GM12864 (cell line): ENCODE measurements at regions not wholly inside any gene's neighbourhood (a gene's known extent, or its start where the extent isn't known, plus 50 kb on each side); places are given as distances from the start of the nearest gene placed in this dataset.
"Not testable (repeated sequence)": the region's sequence is repeated elsewhere in the genome, so short reads cannot be mapped to it uniquely, and the experiment has no call there.

Experiments used
- DNase-seq: peaks from one replicate; pipeline ENCODE4 v3.0.0-alpha.2; 2011; ENCODE audit warnings: low read depth
- H3K4me3 ChIP-seq: 2 replicates; pipeline ENCODE4 v1.5.1; 2011; ENCODE audit warnings: mild to moderate bottlenecking, low read depth, low read length, control low read depth
- TF ChIP-seq, protein P1 (sequence below): IDR thresholded peaks from 2 replicates; pipeline ENCODE4 v1.5.1; 2011; ENCODE audit warnings: low read depth, mild to moderate bottlenecking, moderate library complexity, low read length, control low read depth, inconsistent platforms; ENCODE audit errors: missing control alignments

DNA sequence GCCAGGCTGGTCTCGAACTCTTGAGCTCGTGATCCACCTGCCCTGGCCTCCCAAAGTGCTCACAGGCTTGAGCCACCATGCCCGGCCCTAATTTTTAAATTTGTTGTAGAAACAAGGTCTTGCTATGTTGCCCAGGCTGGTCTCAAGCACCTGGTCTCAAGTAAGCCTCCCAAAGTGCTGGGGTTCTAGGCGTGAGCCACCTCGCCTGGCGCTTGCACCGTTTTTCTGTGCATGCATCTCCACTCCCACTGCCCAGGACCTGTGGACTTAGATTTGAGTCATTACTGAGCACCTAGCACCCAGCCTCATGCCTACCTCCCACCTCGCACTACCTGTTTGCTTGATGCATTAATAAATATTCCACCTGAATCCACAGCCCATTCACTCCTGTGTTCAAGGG is 1359.1 kb downstream of the CDH12 start:
- DNase-seq: not testable (repeated sequence)

DNA sequence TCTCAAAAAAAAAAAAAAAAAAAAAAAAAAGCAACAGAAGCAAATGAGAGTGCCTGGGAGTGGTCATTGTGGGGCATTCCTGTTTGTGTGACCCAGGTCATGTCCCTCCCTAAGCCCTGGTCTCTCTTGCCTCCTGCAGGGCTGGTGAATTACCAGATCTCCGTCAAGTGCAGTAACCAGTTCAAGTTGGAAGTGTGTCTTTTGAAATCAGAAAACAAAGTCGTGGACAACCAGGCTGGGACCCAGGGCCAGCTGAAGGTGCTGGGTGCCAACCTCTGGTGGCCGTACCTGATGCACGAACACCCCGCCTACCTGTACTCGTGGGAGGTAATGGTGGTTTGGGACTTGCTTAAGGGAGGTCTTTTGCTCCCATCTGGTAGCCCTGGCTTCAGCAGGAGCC is 1362.0 kb downstream of the CDH12 start:
- DNase-seq, H3K4me3 ChIP-seq: not testable (repeated sequence)

More for the DNA sequence above, 1359.1 kb downstream of the CDH12 start:
- H3K4me3 ChIP-seq: not testable (repeated sequence)

DNA sequence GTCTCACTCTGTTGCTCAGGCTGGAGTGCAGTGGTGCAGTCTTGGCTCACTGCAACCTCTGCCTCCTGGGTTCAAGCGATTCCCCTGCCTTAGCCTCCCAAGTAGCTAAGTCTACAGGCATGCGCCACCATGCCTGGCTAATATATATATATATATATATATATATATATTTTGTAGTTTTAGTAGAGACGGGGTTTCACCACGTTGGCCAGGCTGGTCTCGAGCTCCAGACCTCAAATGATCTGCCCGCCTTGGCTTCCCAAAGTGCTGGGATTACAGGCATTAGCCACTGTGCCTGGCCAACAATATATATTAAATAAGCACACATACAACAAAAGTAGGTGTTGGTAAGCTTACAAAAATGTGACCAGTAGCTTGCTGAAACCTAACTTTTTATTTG is 1364.3 kb downstream of the CDH12 start:
- not testable (repeated sequence) for DNase-seq, H3K4me3 ChIP-seq

DNA sequence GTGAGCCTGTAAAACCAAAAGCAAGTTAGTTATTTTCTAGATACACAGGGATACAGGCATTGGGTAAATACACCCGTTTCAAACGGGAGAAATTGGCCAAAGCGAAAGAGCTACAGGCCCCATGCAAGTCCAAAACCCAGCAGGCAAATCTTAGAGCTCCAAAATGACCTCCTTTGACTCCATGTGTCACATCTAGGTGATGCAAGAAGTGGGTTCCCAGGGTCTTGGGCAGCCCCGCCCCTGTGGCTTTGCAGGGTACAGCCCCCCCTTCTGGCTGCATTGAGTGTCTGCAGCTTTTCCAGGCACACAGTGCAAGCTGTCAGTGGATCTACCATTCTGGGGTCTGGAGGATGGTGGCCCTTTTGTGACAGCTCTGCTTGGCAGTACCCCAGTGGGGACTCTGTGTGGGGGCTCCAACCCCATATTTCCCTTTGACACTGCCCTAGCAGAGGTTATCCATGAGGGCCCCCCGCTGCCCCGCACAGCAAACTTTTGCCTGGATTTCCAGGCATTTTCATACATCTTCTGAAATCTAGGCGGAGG is 1367.6 kb downstream of the CDH12 start:
- not testable (repeated sequence) for H3K4me3 ChIP-seq, DNase-seq
- TF ChIP-seq, protein P1, sequence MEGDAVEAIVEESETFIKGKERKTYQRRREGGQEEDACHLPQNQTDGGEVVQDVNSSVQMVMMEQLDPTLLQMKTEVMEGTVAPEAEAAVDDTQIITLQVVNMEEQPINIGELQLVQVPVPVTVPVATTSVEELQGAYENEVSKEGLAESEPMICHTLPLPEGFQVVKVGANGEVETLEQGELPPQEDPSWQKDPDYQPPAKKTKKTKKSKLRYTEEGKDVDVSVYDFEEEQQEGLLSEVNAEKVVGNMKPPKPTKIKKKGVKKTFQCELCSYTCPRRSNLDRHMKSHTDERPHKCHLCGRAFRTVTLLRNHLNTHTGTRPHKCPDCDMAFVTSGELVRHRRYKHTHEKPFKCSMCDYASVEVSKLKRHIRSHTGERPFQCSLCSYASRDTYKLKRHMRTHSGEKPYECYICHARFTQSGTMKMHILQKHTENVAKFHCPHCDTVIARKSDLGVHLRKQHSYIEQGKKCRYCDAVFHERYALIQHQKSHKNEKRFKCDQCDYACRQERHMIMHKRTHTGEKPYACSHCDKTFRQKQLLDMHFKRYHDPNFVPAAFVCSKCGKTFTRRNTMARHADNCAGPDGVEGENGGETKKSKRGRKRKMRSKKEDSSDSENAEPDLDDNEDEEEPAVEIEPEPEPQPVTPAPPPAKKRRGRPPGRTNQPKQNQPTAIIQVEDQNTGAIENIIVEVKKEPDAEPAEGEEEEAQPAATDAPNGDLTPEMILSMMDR: peak; percentile 23

DNA sequence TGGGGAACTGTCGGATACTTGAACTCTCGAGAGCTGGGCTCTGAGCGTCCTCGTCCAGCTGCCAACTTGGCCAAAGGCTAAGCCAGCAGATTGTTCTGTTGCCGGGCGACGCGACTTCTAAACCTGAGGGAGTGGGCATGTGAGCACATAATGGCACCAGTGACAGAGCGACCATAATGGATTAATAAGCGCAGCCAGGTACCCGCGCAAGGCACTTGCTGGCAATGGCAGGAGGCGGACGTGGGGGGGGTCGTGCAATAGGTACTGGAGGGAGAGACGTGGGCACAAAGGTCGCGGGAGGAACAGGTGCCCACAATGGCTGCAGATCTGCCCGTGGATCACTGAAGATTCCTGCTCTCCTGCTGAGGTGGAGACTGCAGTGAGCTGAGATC is 1368.7 kb downstream of the CDH12 start:
- not testable (repeated sequence) for DNase-seq, H3K4me3 ChIP-seq

DNA sequence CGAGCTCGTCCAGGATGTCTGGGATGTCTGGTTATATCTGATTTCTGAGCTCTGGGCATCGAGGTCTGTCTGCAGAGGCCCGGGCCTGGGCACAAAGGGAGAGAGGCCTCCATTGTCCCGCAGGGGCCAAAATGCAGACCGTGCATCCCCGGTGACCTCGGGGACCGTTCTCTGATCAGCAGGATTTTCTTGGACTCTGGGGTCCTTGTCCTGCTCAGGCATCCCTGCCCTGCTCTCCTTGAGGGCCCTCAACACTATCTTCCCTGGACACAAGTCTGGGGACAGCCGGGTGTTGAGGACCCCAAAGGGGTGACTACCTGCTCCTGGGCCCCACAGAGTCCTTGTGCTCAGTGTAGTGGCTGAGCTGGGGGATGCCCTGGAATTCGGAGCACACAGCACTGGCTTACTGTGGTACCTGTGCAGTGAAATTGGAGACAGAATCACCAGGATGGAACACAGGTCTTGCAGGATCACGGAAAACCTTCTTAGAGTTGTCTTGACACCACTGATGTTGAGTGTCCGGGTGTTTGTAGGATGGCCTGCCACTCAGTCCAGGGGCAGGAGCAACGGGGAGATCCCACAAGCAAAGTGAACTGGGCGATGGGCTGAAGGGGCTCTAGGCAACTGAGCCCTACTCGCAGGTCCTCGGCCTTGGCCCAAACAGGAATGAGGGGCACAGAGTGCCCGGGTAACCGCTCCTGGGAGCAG is 1369.2 kb downstream of the CDH12 start:
- H3K4me3 ChIP-seq: not testable (repeated sequence)

DNA sequence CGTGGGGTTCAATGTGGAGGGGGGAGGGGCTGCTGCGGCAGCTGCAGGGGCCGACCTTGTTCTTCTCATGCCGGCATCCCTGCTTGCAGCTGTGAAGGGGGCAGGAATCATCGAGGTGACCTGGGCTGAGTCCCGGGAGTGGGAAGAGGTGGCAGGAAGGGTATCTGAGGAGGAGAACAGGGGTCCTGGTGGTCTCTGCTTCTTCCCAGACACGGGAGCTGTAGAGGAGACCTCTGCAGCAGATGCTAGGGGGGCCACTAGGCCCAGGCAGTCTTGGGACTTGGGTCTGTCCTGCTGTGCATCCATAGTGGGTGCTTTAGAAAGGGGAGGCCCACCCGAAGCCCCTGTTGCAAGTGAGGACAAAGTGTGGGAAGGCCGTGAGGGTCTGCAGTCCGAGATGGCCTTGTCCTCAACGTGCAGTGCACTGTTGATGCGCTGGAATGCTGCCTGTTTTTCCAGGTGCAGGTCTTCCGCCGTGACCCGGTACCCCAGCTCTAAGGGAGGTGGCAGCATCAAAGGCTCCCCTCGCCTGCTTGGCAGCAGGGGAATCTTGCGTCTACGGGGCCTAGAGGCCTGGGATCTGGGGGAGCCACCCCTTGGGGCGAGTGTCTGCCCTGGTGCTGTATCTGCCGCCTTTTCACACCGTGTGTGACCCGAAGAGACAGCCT is 1370.0 kb downstream of the CDH12 start:
- not testable (repeated sequence) for DNase-seq, H3K4me3 ChIP-seq

More for the DNA sequence above, 1369.2 kb downstream of the CDH12 start:
- not testable (repeated sequence) for DNase-seq

DNA sequence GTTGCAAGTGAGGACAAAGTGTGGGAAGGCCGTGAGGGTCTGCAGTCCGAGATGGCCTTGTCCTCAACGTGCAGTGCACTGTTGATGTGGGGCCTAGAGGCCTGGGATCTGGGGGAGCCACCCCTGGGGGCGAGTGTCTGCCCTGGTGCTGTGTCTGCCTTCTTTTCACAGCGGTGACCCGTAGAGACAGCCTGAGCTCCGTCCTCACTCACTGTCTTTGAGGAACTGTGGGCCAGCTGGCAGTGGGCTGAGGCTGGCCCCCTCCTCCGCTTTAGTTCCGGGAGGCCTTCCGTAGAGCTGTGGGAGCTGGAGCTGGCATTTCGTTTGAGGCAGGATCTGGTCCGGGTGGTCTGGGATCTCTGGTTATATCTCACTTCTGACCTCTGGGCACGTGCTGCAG is 1370.6 kb downstream of the CDH12 start:
- not testable (repeated sequence) for H3K4me3 ChIP-seq, DNase-seq

DNA sequence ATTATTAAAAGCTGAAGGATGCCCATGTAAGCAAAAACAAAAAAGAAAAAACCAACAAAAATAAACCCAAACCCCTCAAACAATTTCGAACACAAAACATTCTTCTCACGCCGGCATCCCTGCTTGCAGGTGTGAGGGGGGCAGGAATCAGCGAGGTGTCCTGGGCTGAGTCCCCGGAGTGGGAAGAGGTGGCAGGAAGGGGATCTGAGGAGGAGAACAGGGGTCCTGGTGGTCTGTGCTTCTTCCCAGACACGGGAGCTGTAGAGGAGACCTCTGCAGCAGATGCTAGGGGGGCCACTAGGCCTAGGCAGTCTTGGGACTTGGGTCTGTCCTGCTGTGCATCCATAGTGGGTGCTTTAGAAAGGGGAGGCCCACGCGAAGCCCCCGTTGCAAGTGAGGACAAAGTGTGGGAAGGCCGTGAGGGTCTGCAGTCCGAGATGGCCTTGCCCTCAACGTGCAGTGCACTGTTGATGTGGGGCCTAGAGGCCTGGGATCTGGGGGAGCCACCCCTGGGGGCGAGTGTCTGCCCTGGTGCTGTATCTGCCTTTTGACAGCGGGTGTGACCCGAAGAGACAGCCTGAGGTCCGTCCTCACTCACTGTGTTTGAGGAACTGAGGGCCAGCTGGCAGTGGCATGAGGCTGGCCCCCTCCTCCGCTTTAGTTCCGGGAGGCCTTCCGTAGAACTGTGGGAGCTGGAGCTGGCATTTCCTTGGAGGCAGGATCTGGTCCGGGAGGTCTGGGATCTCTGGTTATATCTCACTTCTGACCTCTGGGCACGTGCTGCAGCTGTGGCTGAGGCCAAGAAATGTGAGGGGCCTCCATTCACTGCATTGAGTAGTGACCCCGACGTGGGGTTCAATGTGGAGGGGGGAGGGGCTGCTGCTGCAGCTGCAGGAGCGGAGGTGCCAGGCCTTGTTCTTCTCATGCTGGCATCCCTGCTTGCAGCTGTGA is 1371.5 kb downstream of the CDH12 start:
- H3K4me3 ChIP-seq, DNase-seq: not testable (repeated sequence)

DNA sequence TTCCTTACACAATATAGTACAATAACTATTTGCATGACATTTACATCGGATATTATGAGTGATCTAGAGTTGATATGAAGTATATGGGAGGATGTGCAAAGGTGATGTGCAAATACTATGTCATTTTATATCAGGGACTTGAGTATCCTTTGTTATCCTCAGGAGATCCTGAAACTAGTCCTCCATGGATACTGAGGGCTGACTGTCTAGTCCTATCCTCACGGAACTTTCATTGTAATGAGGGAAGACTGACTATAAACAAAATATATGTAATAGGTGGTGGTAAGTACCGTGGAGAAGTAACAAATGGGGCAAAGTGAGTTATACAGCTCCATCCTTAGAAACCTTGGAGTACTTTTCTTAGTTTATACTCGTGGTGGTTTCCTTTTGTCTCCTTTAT is 1373.1 kb downstream of the CDH12 start:
- not testable (repeated sequence) for DNase-seq, H3K4me3 ChIP-seq

DNA sequence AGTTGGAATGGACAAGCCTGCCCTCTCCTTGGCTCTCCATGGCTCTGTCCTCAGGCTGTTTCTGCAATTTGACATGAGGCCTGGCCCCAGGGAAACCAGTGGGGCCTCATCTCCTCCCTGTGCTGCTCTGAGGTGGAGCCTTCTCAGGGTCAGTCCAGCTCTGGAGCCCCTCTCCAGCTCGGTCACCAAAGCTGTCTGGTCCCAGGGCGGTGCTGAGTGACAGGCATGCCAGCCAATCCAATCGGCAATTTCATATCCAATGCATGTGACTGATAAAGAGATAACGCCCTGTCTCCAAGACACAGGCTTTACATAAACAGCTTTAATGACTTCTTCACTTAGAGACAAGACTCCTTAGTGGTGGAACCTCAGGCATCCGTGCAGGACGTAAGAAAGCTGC is 1379.2 kb downstream of the CDH12 start:
- H3K4me3 ChIP-seq, DNase-seq: not testable (repeated sequence)

DNA sequence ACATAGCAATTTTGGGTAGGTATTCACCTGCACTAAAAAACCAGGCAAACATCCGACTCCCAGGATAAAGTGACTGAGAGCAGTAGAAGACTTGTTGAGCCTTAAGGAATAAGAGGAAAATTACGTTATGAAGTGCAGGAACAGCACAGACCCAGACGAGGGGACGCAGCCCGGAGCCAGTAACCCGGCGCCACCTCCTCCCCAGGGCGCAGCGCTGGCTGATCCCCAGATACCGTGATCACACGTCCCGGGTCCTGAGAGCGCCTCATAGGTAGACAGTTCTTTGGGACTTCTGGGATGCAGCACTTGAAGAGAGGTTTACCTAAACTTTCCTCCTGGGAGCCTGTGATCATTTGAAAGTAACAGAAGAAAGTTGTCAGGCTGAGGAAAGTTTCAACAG is 1379.7 kb downstream of the CDH12 start:
- not testable (repeated sequence) for DNase-seq, H3K4me3 ChIP-seq

DNA sequence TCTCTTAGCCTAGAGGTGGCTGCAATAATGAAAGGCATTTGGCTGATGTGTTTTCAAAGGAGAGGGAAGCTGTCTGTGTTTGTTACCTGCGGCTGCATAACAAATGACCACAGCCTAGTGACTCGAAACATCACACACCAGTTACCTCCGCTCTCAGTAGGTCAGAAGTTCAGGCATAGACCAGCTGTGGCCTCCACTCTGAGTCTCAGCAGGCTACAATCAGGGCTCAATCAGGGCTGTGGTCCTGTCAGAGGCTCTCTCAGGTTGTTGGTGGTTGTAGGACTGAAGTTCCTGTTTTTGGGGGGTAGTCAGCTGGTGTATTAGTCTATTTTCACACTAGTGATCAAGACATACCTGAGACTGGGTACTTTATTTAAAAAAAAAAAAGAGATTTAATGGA is 1381.5 kb downstream of the CDH12 start:
- DNase-seq, H3K4me3 ChIP-seq: not testable (repeated sequence)

DNA sequence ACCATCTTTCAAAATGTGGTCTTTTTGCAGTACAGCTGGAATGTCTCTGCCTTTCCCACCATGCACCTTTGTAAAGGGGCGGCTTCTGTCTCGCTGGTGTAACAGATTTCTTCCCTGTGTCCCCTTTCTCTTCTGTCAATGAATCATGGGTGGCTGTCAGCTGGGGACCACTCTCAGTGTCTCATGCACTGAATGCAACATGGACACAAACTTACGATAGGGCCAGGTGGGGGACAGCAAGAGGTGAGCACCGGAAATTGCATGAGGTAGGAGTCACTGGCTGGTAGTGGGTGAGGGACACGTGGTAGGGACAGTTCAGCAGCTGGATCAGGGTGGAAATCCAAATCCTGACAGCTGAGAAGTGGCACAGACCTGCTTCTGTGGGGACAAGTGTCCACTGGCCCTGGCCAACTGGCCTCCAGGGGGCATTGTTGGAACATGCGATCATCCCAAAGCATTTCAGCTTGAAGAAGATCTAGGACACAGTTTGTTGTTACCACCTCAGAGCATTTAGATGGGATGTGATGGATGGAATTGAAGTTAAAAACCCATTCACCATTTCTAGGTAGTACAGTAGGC is 1383.5 kb downstream of the CDH12 start:
- not testable (repeated sequence) for DNase-seq, H3K4me3 ChIP-seq

DNA sequence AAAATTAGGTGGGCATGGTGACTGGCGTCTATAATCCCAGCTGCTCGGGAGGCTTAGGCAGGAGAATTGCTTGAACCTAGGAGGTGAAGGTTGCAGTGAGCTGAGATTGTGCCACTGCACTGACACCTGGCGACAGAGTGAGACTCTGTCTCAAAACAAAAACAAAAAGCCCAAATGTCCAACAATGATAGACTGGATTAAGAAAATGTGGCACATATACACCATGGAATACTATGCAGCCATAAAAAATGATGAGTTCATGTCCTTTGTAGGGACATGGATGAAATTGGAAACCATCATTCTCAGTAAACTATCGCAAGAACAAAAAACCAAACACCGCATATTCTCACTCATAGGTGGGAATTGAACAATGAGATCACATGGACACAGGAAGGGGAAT is 1385.6 kb downstream of the CDH12 start:
- DNase-seq, H3K4me3 ChIP-seq: not testable (repeated sequence)

DNA sequence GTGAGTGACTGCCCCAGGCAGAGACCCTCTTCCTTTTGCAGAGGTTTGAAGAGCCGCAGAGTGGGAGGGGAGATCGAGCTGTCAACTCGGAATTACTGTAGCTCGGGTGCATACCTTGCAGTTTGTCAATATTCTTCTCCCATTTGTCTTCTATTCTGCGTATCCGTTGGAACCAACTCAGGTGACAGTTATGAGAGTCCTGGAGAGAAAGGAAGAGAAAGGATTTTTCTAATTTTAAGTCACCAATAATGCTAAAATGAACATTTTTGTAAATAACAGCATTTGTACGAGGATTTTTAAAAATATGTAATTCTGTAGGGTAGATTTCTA is 1393.4 kb downstream of the CDH12 start:
- DNase-seq: not testable (repeated sequence)
- H3K4me3 ChIP-seq: peak overlapping the region; percentile 66
